CD14-positive monocyte (primary cell): ENCODE measurements at regions not wholly inside any gene's neighbourhood (a gene's known extent, or its start where the extent isn't known, plus 50 kb on each side); places are given as distances from the start of the nearest gene placed in this dataset.

ENCODE experiments used
- DNase-seq, 3 donors: peaks; one replicate each; pipeline ENCODE4 v3.0.0-alpha.2; 2011 to 2022
- H2AFZ ChIP-seq: 2 replicates; pipeline ENCODE4 v1.6.0; 2012; ENCODE audit warnings: mild to moderate bottlenecking, low read depth, low read length, inconsistent platforms; ENCODE audit not compliant: insufficient read depth, poor library complexity, severe bottlenecking
- H3K27ac ChIP-seq, 2 donors: 1 replicate in 1 of 2; 2 replicates in 1 of 2; pipeline ENCODE4 v1.5.1; 2012 to 2013; ENCODE audit warnings: low read length in 2 of 2, control low read depth in 1 of 2, inconsistent platforms in 1 of 2, low read depth in 1 of 2, mild to moderate bottlenecking in 1 of 2
- H3K27me3 ChIP-seq, 2 donors: one replicate each; pipeline versions ENCODE4 v1.6.0 to v1.6.1; 2011 to 2013; ENCODE audit warnings: low read length in 2 of 2; ENCODE audit not compliant: control insufficient read depth in 2 of 2, insufficient read depth in 2 of 2
- H3K36me3 ChIP-seq, 2 donors: replicated peaks in 1 of 2; 1 replicate in 1 of 2; 2 replicates in 1 of 2; pipeline versions ENCODE4 v1.5.1 to v1.6.1; 2012 to 2013; ENCODE audit warnings: low read length in 2 of 2, control low read depth in 1 of 2, inconsistent platforms in 1 of 2, mild to moderate bottlenecking in 1 of 2; ENCODE audit not compliant: insufficient read depth in 2 of 2, control insufficient read depth in 1 of 2
- H3K4me1 ChIP-seq, 2 donors: 1 replicate in 1 of 2; 2 replicates in 1 of 2; pipeline versions ENCODE4 v1.5.1 to v1.6.1; 2012 to 2013; ENCODE audit warnings: low read length in 2 of 2, control low read depth in 1 of 2, inconsistent platforms in 1 of 2, mild to moderate bottlenecking in 1 of 2, moderate library complexity in 1 of 2; ENCODE audit not compliant: insufficient read depth in 2 of 2, control insufficient read depth in 1 of 2
- H3K4me2 ChIP-seq: replicated peaks from 2 replicates; pipeline ENCODE3; 2012; ENCODE audit warnings: low read length, moderate library complexity, mild to moderate bottlenecking; ENCODE audit not compliant: poor library complexity, severe bottlenecking; ENCODE audit errors: extremely low read depth
- H3K4me3 ChIP-seq, 3 experiments: fragments of 200-600 bp in 1 of 3; sonication (generic) in 1 of 3; replicated peaks in 1 of 3; 1 replicate in 2 of 3; 2 replicates in 1 of 3; pipeline ENCODE4 v1.5.1; 2011 to 2013; ENCODE audit warnings: low read length in 3 of 3, mild to moderate bottlenecking in 3 of 3, control low read depth in 2 of 3, low read depth in 2 of 3, inconsistent platforms in 1 of 3, moderate library complexity in 1 of 3
- H3K79me2 ChIP-seq: 2 replicates; pipeline ENCODE4 v1.6.0; 2012; ENCODE audit warnings: mild to moderate bottlenecking, control low read depth, inconsistent platforms, low read length, moderate library complexity; ENCODE audit not compliant: insufficient read depth
- H3K9ac ChIP-seq: 2 replicates; pipeline ENCODE4 v1.6.0; 2017; ENCODE audit warnings: low read length, mild to moderate bottlenecking; ENCODE audit not compliant: insufficient read depth, poor library complexity, severe bottlenecking
- H3K9me3 ChIP-seq, 2 donors: replicated peaks in 1 of 2; 1 replicate in 1 of 2; 2 replicates in 1 of 2; pipeline versions ENCODE4 v1.5.1 to v1.6.1; 2012 to 2013; ENCODE audit warnings: low read length in 2 of 2, control low read depth in 1 of 2; ENCODE audit not compliant: control insufficient read depth in 1 of 2, insufficient read depth in 1 of 2
- H4K20me1 ChIP-seq: 2 replicates; pipeline ENCODE4 v1.6.0; 2012; ENCODE audit warnings: mild to moderate bottlenecking, low read length, control low read depth, moderate library complexity; ENCODE audit not compliant: insufficient read depth
- H3K27ac Mint-ChIP-seq, 7 donors: one replicate each; pipeline ENCODE4 v1.8.0; 2020; ENCODE audit warnings: mild to moderate bottlenecking in 7 of 7, mixed read lengths in 7 of 7, moderate library complexity in 6 of 7, inconsistent platforms in 2 of 7
- H3K27me3 Mint-ChIP-seq, 3 donors: one replicate each; pipeline ENCODE4 v1.8.0; 2021 to 2022; ENCODE audit warnings: low read depth in 3 of 3, mild to moderate bottlenecking in 3 of 3, mixed read lengths in 3 of 3, moderate library complexity in 3 of 3, inconsistent platforms in 1 of 3
- H3K36me3 Mint-ChIP-seq, 2 donors: one replicate each; pipeline ENCODE4 v1.8.0; 2020; ENCODE audit warnings: mixed read lengths in 2 of 2, inconsistent platforms in 1 of 2, mild to moderate bottlenecking in 1 of 2
- H3K4me1 Mint-ChIP-seq: one replicate; pipeline ENCODE4 v1.8.0; 2020; ENCODE audit warnings: mild to moderate bottlenecking, mixed read lengths
- H3K4me3 Mint-ChIP-seq, 2 donors: one replicate each; pipeline ENCODE4 v1.8.0; 2020; ENCODE audit warnings: mild to moderate bottlenecking in 2 of 2, mixed read lengths in 2 of 2, moderate library complexity in 1 of 2
- H3K9me3 Mint-ChIP-seq, 7 donors: one replicate each; pipeline ENCODE4 v1.8.0; 2020 to 2022; ENCODE audit warnings: mixed read lengths in 7 of 7, mild to moderate bottlenecking in 6 of 7, moderate library complexity in 6 of 7, inconsistent platforms in 2 of 7
- CTCF ChIP-seq: fragments of 200-600 bp; IDR thresholded peaks from one replicate; pipeline ENCODE4 v1.8.0; 2022; ENCODE audit warnings: antibody characterized with exemption, mild to moderate bottlenecking
- WGBS: methylation state at CpG from one replicate; pipeline ENCODE4 v1.1.5; 2013; ENCODE audit warnings: missing lambda C conversion rate; ENCODE audit not compliant: insufficient coverage; 5-methylcytosine and 5-hydroxymethylcytosine counted together
- intact Hi-C, 2 donors: fragments of 100-400 bp; cut with micrococcal nuclease; formaldehyde crosslinking; loops; one replicate each; pipeline versions ENCODE4 v1.15.0 to v1.15.1; 2023

- Mint-ChIP-seq H3K27me3 (peaks cover 0 to 4% (median 0%) of the 10 kb centered on the region in 3 donors), H3K4me1 (no peaks in the 10 kb centered on the region), H3K36me3 (no peaks in the 10 kb centered on the region), H3K4me3 (no peak overlapping the region), H3K9me3 (peaks cover 0 to 2% (median 0%) of the 10 kb centered on the region in 7 donors), H3K27ac (no peak overlapping the region)
- no peak overlapping the region for H3K4me3 ChIP-seq
- no peaks in the 10 kb centered on the region for H3K9me3 ChIP-seq
- H3K27ac ChIP-seq, result no peak overlapping the region
- intact Hi-C loops, result no loop called here
- DNase-seq, result no peak
- H4K20me1 ChIP-seq, result no peaks in the 10 kb centered on the region
- no peaks in the 10 kb centered on the region for H3K27me3 ChIP-seq
- H2AFZ ChIP-seq, result no peak overlapping the region
- no peaks in the 10 kb centered on the region for H3K79me2 ChIP-seq
- no peaks in the 10 kb centered on the region for H3K4me1 ChIP-seq
- H3K9ac ChIP-seq, result no peak overlapping the region
- H3K4me2 ChIP-seq, result no peak overlapping the region
- no peak for TF ChIP-seq CTCF
- H3K36me3 ChIP-seq, result no peaks in the 10 kb centered on the region
Measured at GRCh38 chr6:100260584-100260983, 204.1 kb downstream of the SIM1 start.

DNA sequence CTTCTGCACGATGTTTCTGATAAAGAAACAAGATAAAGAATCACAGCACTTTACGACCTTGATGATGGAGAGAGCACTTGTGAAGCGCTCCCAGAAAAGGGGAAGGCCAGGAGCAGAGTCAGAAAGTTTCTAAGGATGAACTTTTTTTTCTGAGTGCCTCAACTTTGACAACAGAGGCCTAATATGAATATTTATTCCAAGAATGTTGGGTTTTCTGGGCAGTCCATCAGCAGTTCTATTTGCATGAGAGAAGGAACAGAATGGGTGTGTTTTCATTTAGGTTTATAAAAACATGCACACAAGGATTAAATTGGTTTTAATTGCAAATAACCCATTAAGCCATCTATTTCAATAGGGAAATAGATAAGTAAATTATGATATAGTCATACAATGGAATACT is 204.9 kb downstream of the SIM1 start:
- no peaks in the 10 kb centered on the region for H3K4me1 ChIP-seq
- Mint-ChIP-seq H3K27ac (no peak overlapping the region), H3K9me3 (peaks cover 0 to 2% (median 0%) of the 10 kb centered on the region in 7 donors), H3K36me3 (no peaks in the 10 kb centered on the region), H3K4me3 (no peak overlapping the region), H3K27me3 (peaks cover 0 to 4% (median 0%) of the 10 kb centered on the region in 3 donors), H3K4me1 (no peaks in the 10 kb centered on the region)
- H3K27ac ChIP-seq, result no peak overlapping the region
- H3K4me3 ChIP-seq, result no peak overlapping the region
- H2AFZ ChIP-seq, result no peak overlapping the region
- H3K4me2 ChIP-seq, result no peak overlapping the region
- H3K9ac ChIP-seq, result no peak overlapping the region
- no peaks in the 10 kb centered on the region for H4K20me1 ChIP-seq
- WGBS, result no CpG with 5 or more reads among the region's 3 CpGs
- H3K79me2 ChIP-seq, result no peaks in the 10 kb centered on the region
- intact Hi-C loops, result no loop called here
- no peaks in the 10 kb centered on the region for H3K36me3 ChIP-seq
- H3K9me3 ChIP-seq, result no peaks in the 10 kb centered on the region
- no peaks in the 10 kb centered on the region for H3K27me3 ChIP-seq
- no peak for DNase-seq
- no peak for TF ChIP-seq CTCF
